GM18505 (cell line): ENCODE measurements at regions not wholly inside any gene's neighbourhood (a gene's known extent, or its start where the extent isn't known, plus 50 kb on each side); places are given as distances from the start of the nearest gene placed in this dataset.

ENCODE experiments used
- ATAC-seq: cut with Tn5 transposase; IDR thresholded peaks from one replicate; pipeline ENCODE4 v1.9.1; 2021; ENCODE audit not compliant: unreplicated experiment
- POLR2A ChIP-seq: IDR thresholded peaks from 4 replicates; pipeline ENCODE4 v1.6.1; 2011; ENCODE audit warnings: borderline replicate concordance; ENCODE audit not compliant: insufficient read depth, insufficient read length; ENCODE audit errors: extremely low read depth

GRCh38 chr9:87343816-87344430, 153.7 kb upstream of the DAPK1 start:
- ATAC-seq, result no peak
- no peak for TF ChIP-seq POLR2A

- no peak for ATAC-seq
- no peak for TF ChIP-seq POLR2A
Observed at GRCh38 chr9:87346061-87346665, 151.5 kb upstream of the DAPK1 start.

GRCh38 chr9:87350915-87351314, 146.8 kb upstream of the DAPK1 start:
- no peak for ATAC-seq

GRCh38 chr9:87353301-87353700, 144.4 kb upstream of the DAPK1 start:
- no peak for ATAC-seq
- TF ChIP-seq POLR2A, result no peak

More at GRCh38 chr9:87350915-87351314, 146.8 kb upstream of the DAPK1 start:
- TF ChIP-seq POLR2A, result no peak

- ATAC-seq, result no peak
Observed at GRCh38 chr9:87354147-87354546, 143.5 kb upstream of the DAPK1 start.

GRCh38 chr9:87357600-87357999, 140.1 kb upstream of the DAPK1 start:
- no peak for TF ChIP-seq POLR2A

More at GRCh38 chr9:87354147-87354546, 143.5 kb upstream of the DAPK1 start:
- TF ChIP-seq POLR2A, result no peak

GRCh38 chr9:87359264-87359663, 138.4 kb upstream of the DAPK1 start:
- no peak for ATAC-seq
- no peak for TF ChIP-seq POLR2A

More at GRCh38 chr9:87357600-87357999, 140.1 kb upstream of the DAPK1 start:
- ATAC-seq, result no peak

- no peak for TF ChIP-seq POLR2A
- ATAC-seq, result no peak
Observed at GRCh38 chr9:87359958-87360601, 137.6 kb upstream of the DAPK1 start.

GRCh38 chr9:87370049-87370685, 127.5 kb upstream of the DAPK1 start:
- ATAC-seq, result no peak
- TF ChIP-seq POLR2A, result no peak

- no peak for TF ChIP-seq POLR2A
- ATAC-seq, result no peak
Observed at GRCh38 chr9:87371795-87372355, 125.8 kb upstream of the DAPK1 start.

GRCh38 chr9:87372356-87372851, 125.3 kb upstream of the DAPK1 start:
- ATAC-seq, result no peak
- no peak for TF ChIP-seq POLR2A

GRCh38 chr9:87374023-87374919, 123.4 kb upstream of the DAPK1 start:
- peak; percentile 89 for ATAC-seq
